ENCODE measurements at regions not wholly inside any gene's neighbourhood (a gene's known extent, or its start where the extent isn't known, plus 50 kb on each side); places are given as distances from the start of the nearest gene placed in this dataset.

DNA sequence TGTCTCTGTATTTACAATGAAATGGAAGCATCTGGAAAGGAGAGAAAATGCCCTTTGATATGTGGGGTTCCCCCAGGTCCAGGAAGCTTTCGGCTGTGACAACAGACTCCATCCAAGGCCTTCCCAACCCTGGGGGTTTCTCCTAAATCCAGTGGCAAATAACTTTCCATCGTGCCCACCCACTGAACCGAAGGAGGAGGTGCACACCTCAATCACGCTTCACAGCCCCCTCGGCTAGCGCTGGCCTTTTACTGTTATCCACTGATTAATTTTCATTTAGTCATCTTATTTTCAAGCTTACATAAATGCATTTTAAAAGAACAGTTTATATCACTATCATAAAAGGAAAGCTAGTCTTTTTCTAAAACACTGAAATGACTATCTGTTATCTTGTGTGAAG, 286.8 kb upstream of the ZMIZ1 start:
- ATAC-seq, result no peak

DNA sequence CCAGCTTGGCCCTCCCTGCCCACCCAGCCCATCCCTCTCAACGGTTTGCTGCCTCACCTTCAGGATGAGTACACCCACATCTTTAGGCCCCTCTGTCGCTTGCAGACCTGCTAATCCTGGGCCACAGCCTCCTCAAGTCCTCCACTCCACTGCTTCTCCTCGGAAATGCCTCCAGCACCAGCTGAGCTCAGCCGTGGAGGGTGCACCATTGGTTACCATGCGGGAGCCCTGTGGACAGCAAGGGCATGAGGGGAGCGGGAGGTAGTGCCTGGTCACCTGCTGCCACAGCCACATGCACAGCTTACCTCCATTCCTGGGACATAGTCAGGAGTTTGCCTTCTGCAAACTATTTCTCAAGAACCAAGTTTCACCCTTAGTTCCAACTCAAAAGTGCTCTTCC, 286.3 kb upstream of the ZMIZ1 start:
- no peak for ATAC-seq

DNA sequence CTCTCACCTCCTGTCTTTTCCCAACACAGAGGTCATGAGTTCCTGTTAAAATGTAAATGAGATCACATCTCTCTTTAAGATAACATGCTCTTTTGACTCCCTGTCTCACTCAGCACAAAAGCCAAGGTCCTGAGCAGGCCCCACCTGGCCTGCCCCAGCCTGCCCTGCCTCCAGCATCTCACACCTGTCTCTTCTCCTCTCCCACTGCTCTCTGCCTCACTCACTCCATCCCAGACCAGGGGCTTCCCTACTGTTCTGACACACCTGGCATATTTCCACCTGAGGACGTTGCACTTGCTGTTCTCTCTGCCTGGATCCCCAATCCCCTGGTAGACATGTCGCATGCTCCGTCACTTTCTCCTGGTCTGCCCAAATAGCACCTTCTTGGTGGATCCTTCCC, 285.0 kb upstream of the ZMIZ1 start:
- ATAC-seq, result no peak

DNA sequence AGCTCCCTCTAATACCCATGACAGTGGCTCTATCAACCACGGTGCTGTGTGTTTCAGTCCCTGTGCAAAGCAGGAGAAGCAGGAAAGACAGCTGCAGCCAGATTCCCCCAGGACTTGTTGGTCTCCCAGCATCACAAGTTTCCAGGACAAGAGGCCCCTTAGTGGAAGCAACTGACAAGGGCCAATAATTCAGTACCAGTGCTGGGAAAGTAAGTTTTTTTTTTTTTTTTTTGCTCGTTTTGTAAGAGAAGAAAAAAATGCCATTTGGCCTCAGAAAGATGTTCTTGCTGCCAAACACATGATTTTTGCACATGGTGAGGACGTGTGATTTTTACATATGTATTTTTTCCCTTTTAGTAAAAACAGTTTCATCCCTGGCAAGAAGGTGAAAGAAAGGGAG, 284.2 kb upstream of the ZMIZ1 start:
- no peak for ATAC-seq

DNA sequence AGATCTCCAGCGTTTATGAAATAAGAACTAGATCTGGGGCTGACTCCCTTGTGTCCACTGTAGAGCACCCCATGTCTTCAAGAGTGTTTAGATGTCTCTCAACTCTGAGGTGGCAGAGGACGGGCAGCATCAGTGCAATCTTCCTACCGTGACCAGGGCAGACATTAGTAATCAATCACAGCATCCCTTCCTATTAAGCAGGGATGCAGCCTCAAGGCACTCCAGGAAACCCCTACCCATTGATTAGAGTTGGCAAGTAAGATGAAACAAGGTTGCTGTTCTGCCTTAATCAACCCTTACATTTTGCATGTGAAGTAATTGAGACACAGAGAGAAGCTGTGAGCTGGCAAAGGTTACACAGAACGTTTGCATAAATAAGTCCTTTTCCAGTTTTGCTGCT, 283.7 kb upstream of the ZMIZ1 start:
- ATAC-seq, result no peak

DNA sequence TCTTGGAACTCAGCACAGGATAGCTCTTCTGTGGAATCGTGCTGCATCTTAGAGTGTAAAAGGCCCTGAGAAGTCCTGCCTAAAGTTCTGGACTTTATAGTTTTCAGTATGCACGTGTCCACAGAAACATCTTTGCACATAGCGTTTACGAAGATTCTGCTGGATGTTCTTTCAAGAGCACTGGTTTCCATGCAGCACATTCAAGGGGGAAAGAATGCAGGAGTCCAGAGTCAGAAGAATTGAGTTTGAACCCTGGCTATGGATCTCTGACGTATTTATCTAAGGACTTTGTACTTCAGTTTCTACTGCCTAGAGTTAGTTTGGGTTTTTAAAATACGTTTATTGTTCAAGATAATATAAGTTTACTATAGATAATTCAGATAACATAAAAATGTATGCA, 282.8 kb upstream of the ZMIZ1 start:
- ATAC-seq, result no peak

DNA sequence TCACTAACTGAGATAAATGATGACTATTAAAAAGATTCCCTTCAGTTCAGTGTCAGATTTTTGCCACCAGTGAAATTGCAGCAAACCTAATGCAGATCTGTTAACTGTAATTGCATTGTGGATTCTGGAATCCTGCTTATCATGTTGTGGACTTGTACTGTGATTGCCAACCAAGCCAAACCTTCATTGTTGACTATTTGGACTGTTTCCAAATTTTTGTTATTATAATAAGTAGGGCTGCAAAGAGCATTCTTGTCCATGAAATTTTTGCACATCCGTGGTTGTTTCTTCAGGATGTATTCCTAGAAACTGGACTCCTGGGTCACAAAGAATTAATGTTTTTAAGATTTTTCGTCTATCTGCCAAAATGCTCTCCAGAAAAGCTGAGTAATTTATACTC, 281.6 kb upstream of the ZMIZ1 start:
- no peak for ATAC-seq

DNA sequence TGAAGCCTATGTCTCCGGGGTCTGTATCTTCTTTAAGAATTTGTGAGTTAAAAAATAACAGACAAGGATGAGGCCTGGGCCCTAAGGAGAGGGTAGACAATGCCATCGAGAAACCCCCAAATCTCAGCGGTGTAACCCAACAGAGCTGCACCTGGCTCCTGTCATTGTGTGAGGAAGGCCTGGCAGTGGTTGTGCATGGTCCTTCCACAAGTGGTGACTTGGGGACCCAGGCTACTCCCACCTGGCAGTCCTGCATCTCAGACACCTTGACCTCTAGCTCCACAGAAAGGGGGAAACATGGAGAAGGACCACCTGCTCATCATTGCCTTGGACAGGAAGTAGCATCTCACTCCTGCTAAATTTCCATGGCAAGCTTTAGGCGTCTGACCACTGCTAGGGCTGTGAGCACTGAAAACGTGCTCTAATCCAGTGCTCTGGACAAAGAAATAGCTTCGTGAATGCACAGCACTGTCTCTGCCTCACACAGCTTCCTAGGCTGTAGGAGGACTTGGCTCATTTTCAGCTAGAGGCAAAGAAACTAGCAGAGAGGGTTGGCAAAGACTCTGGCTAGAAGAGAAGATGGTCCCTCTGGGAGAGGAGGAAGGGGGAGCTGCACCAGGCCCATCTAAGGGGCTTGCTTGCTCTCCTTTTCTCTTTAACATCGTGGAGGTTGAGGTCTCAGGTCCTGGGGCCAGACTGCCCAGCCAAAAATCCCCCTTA, 273.9 kb upstream of the ZMIZ1 start:
- ATAC-seq, result no peak

DNA sequence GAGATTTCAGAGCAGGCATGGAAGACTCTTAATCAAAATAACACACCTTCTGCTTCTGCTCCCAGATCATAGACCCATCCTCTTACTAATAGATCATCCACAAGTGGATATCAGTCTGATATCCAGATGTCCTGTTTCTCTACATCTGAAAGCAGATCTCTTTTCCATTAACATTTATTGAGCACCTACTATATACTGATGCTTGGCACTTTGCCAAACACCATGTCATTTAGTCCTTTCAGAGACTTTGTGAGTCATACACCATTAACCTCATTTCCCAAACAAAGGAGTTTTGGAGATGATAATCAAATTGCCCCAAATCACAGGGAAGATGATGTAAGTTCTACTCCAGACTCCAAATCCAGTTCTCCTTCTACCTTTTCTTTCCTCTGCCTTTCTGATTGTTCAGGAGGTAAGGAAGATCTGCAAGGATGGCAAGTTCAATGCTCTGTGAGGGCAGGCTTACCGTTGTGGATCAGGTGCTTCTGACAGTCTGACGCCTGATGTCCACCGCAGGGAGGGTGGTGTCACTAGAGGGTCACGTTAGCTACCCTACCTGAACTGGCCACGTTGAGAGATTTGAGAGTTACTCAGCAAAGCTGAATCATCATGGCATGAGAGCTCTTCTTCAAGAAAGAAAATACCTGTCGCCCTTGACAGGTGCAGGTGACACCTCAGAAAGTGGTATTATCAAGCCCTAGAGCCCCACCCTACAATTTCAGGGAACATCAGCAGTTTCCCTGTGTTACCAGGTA, 269.6 kb upstream of the ZMIZ1 start:
- ATAC-seq, result peak; percentile 74

DNA sequence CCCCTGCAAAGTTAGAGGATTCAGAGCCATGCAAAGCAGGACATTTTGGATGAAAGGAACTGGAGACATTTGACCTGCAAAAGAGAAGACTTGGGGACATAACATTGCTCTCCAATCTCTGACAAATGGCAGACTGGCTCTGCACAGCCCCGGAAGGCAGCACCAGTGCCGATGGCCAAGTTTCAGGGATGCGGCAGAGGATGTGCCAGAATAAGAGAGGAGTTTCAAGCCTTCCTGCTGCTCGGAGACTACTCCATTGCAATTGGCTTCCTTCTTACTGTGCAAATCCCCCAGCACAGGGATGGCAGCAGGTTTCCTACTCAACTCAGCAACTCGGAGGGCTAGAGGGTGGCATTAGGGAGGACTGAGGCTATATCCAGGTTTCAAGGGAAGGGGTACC, 268.8 kb upstream of the ZMIZ1 start:
- no peak for ATAC-seq

DNA sequence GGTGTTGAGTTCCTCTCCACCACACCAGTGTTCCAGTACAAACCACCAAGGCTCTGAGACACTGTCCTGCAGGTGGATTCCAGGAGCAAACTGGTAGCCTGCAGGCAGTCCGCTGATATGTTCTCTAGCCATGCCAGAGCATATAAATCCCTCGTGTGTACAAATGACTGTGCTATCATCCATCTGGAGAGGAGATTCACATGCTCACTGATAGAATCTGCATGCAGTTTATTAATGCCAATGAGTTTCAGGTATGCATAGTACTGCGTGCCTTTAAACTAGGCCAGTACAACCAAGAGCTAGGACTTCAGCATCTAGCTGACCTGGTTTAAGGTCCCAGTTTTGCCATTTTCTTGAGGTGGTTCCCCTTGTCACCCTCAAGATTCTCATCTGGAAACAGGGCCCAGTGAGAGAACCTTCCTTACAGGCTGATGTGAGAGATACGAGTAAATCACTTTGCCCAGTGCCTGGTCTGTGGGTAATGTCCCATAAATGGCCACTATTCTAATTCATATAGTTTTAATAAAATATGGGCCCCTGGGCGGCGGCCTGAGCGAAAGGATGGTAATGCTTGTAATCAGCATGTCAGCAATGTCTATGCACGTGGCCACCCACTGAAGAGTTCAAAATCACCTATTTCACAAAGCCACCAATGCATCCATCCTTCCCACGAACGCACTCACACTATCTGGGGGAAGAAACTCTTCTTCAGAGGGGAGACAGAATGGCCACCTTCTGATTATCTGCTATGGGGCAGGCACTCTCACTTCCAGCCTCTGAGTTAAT, 268.0 kb upstream of the ZMIZ1 start:
- no peak for ATAC-seq

DNA sequence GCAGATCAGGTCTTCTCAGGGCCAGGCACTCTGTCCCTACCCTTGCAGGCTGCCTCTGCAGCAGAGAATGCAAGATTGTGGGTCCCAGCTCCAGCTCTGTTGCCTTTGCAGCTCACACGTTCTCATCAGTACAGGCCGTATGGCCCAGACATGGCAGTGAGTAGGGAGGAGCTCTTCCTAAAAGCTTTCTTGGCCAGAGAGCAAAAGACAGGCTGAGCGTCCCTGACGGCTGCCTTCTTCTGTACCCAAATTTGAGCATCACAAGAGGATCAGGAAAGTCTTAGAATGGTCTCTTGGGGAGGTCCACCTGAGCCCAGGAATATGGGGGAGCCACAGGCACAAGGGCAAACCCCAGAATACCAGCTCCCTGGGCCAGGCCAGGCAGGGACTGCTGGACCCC, 266.3 kb upstream of the ZMIZ1 start:
- ATAC-seq, result no peak

DNA sequence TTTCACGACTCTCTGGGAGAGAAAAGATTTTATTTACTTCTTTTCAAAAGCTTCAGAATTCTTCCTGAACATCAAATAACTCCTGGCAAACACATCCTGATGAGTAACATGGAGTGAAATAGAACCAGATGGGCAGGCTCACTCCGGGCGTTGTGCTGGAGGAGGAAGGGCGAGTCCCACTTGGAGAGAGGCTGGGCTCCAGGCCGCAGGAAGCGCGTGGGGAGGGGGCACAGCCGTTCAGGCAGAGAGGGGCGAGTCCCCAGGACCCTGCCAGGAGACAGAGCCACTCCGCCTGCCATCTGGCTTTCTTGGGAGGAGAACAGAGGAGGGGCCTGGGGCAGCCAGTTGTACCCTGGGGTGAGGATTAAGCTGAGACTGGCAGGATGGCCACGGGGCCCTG, 265.9 kb upstream of the ZMIZ1 start:
- ATAC-seq, result peak; percentile 74

DNA sequence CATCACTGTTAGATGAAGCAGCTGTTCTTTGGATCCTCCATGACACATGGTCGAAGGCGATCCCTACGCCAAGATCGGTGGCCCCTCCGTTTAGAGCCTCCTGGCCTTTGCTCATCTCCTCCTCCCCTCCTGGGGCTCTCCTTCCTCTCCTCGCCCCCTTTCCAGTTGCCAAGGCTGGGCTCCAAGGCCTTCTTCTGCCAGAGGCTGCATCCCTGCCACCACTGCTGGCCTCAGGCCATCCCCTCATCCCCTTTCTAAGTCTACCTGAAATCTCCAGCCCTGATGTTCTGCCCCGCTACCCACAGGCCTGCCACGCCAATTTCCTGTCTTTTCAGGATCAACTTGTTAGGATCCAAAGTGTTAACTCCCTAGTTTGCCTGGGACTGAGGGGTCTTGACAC, 265.1 kb upstream of the ZMIZ1 start:
- ATAC-seq, result no peak

DNA sequence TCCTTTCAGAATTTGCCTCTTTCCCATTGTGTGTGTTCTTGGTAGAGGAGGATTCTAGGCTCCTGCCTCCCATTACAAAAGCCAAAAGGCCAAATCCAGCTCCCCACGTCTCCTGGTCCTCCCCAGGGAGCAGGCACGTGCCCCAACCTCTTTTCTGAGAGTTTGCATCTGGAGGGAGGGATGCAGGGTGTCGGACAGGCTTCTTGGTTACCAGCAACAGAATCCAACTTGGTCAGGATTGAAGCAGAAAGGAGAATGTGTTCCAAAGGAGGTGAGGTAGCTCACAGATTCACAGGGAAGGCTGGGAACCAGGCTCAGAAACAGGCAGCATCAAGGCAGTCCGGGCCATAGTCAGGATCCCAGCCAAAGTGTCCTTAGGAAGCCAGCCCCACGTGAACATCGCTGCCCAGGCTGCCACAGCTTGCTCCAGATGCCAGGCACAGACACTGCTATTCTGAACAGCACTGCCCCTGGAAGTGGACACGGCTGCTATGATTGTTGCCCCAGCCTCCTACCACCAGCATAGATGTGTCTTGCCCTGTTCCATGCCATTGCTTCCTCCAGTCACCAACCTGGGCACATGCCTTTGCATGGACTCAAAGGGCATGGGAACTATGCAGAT, 264.2 kb upstream of the ZMIZ1 start:
- ATAC-seq, result no peak

DNA sequence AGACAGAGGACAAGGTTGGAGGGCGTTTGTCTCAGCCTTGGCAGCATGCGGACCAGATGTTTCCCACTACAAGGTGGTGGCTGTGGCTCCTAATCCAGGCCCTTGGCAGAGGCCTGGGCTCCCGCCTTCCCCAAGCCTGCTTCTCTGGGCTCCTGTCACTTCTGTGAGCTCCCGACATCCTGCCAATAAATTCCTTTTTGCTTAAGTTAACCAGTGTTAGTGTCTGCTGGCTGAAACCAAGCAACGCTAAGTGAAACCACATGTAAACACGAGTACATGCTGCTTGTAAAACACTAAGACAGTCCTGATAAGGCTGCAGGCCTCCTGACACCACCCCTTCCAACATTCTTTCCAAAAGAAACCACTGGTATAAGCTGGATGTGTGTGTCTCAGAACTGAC, 263.6 kb upstream of the ZMIZ1 start:
- ATAC-seq, result no peak

DNA sequence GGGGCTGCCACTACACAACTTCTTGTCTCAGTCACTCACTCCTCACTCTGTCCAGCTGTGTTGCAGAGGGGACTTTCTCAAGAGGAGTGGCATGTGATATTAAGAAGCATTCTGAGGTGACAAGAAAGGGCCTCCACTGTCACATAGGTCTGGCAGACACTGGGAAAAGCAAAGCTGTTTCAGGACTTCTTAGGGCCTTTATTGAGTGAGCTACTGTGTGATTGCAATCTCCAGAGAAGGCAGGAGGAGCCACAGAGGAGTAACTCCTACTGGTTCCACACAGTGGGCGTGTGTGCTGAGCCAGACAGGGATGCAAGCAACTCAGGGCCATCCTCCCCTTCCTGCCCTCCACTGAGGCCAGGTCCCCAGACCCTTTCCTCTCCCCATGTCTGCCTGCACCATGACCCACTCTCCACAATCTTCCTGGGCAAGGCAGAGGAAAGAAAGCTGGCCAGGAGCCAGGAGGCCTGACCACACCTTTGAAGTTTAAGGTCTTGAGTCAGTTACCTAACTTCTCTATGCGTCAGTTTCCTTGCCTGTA, 262.0 kb upstream of the ZMIZ1 start:
- ATAC-seq, result peak; percentile 37

DNA sequence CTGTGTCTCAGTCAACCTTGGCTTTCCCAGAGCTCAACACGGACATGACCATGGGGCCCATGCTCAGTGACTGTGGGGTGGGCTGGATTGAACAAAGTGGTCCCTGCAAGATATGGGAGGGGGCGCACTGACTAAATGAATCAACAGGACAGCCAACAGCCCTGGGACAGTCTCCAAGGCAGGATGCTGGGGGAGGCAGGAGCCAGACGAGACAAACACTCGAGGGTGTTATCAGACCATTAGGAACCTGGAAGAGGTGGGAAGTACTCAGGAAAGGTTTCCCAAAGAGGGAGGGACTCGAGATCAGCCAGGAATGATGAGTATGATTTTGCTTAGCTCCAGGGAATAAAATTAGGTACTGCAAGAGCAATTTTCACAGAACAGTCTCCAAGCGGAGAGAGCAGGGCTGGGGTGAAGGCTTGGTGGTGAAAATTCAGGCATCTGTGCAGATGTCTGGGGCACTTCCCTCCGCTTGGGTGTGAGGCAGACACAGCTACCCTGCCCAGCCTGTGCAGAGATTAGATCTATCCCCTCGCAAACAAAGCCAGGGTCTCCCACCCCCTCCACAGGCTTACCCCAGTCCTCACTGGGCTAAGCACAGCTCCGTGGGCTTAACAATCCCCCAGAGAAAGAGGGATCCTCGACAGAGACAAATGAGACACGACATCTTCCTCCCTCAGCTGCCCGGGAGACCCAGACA, 261.1 kb upstream of the ZMIZ1 start:
- no peak for ATAC-seq

DNA sequence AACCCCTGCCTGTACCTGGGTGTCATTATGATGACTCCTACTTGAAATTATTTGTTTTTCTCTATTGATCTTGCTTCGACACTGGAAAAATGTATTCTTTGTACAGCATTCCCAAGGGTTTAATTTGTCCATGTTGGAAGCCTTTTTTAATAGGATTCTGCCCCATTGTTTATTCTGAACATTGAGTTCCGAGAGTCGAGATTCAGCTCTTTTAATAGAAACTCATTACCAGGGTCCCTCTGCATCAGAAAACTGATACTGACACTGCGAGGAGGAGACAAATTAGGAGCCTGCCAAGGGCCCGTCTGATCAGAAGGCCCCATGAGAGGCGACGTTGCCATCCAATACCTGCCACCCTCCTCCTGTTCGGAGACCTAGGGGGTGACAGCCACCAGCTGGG, 260.5 kb upstream of the ZMIZ1 start:
- ATAC-seq, result no peak

DNA sequence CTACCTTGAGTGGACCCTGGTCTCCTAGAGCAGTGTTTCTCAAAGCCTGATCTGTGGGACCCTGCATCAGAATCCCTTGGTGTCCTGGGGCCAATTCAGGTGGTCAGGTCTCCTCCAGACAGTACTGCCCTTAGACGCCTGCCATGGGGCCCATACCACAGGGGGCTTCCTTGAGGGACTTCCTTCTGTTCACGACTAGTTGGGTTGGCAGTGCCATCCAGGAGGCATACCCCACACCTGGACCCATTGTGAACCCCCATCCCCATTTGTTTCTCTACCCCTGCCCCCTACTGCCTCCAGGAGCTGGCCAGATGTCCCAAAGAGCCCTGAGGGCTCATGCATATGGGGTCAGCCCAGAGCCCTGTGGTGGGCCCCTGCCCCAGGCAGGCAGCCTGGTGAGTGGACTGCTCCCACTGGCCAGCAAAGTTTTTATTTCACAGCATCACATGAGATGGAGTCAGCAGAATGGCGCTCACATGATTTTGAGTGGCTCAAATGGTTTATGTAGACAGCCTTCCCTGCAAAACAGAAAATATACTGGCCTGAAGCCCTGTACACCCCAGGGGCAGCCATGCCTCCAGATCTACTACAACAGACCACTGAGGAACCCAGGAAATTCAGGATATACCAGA, 259.9 kb upstream of the ZMIZ1 start:
- no peak for ATAC-seq

DNA sequence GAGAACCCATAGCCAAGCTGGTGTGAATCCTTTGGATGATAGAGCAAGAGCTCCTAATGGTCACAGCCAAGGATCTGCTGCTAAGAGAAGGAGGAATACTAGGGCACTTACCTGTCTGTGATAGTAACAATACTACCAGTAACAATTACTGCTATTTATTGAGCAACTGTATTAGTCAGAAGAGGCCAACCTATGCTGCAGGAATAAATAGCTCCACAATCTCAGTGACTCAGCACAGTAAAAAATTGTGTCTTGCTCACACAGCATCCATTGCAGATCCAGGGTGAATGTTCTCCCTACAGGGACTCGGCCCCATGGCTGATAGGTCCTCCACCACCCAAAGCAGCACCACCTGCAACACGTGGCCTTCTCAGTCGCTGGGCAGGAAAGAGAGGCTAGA, 257.6 kb upstream of the ZMIZ1 start:
- ATAC-seq, result peak; percentile 47
